ENCODE measurements at regions not wholly inside any gene's neighbourhood (a gene's known extent, or its start where the extent isn't known, plus 50 kb on each side); places are given as distances from the start of the nearest gene placed in this dataset.

DNA sequence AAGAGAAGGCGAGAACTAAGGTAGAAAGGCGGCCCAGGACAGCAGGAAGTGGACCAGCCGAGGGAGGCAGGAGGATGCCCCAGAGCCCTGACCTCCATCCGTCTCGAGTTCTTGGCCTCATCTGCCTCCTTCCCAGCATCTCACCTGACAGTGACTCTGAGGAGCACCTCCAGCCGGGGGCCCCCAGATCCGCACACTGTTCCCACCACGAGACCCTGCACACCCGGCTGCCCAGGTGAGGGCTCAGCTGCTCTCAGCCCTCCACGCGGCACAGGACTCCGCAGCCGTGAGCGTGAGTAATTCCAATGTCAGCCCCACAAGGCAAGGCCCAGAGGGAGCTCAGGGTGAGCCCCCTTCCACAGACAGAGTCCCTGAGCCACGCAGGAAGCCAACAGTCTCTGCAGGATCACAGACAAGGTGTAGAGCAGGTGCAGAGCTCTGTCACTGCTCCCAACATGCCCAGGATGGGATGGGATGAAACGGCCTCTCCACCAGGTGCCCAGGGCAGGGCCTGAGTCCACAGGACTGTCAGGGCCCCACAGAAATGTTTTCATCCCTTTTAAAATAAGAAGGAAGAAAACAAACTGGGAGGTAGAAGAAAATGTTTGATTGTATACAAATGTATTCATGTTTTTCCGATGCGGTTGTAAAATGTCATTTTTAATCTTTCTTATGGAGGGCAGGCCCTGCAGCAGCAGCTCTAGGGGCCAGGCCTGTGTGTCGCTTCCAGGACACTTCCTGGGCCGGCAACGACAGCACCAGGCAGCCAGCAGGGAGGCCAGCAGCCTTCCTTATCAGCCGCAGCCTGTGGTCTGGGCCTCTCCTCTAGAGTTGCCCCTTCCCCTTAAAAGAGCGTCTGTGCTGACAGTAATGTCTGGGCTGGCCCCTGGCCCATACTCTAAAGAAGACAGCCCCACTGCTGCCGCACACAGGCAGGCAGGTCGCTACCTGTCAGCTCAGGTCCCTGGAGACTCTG lies 66.9 kb downstream of the DLL1 start:
- no peak overlapping the region for H3K4me3 ChIP-seq
- no peaks in the 10 kb centered on the region for H3K9me2 ChIP-seq (ENCODE audit: insufficient read depth)
- in situ Hi-C loops (cut with MboI): no loop called here
- H3K27ac ChIP-seq: no peak overlapping the region
- no peak overlapping the region for H2AFZ ChIP-seq
- H3K27me3 ChIP-seq (replicated peaks; ENCODE audit: insufficient read depth): no peaks in the 10 kb centered on the region
- H3K79me2 ChIP-seq (ENCODE audit: insufficient read depth): no peaks in the 10 kb centered on the region
- no peak overlapping the region for H3K9ac ChIP-seq
- DNase-seq: no peak
- H3K36me3 ChIP-seq (ENCODE audit: low read depth): no peaks in the 10 kb centered on the region
- no peaks in the 10 kb centered on the region for H4K20me1 ChIP-seq (ENCODE audit: insufficient read depth)
- no peaks in the 10 kb centered on the region for H3K4me1 ChIP-seq (ENCODE audit: insufficient read depth)
- no peak overlapping the region for H3K4me2 ChIP-seq (ENCODE audit: unreplicated experiment)
- TF ChIP-seq EZH2 (IDR thresholded peaks at IDR 0.05; ENCODE audit: insufficient read depth, poor library complexity, severe bottlenecking) (no peak), EZH2phosphoT487 (IDR thresholded peaks at IDR 0.05; ENCODE audit: insufficient read depth, low read depth) (no peak)
- no peaks in the 10 kb centered on the region for H3K9me3 ChIP-seq (ENCODE audit: low read depth)
- H3F3A ChIP-seq (ENCODE audit: insufficient read depth): no peaks in the 10 kb centered on the region
- WGBS, 2 experiments (ENCODE audit: low coverage in 1 of 2, low lambda C conversion rate in 2 of 2, missing lambda C conversion rate in 2 of 2): 84 to 85% methylated on average over 25 of the region's 25 CpGs

DNA sequence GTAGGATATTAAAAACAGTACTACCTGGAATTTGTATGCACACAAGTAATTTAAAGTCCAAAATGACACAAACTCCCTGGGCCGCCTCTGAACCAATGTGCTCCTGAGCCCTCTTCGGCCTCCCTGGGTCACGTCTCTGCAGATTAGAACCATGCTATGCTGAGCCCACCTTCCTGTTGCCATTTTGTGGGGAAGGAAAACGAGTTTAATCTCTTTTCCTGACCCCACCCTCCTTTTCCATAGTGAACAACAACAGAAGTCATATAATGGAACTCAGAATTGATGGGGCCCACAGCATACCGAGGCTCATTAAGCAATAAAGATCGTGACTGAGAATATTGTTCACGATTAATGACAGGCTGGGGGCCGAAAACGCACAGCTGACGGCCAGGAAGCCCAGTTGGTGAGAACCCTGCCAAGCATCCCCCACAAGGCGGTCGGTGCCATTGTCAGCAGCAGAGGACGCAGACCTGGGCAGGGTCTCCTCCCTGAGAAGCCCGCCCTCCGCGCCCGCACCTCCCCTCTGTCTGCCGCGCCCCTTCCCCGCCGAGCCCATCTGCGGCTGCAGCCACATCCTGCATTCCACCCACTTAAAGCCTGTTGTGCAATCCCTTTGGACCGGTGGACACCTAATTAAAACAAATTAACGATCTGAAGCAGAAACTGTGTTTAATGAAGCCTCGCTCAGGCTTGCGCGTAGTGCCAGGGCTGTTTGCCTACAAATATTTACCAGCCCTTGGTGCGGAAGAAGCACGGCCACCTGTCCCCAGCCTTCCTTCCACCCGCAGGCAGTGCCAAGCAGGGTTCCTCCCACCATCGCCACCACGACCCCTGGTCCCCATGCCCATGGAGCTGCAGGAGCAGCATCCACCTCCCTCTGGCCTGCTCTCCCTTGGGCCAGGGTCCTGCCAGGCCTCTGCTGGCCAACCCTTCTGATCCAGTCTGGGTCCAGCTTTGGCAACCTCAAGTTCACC lies 68.1 kb downstream of the DLL1 start:
- H3K4me2 ChIP-seq (ENCODE audit: unreplicated experiment): no peak overlapping the region
- H4K20me1 ChIP-seq (ENCODE audit: insufficient read depth): no peaks in the 10 kb centered on the region
- no peaks in the 10 kb centered on the region for H3K9me3 ChIP-seq (ENCODE audit: low read depth)
- TF ChIP-seq EZH2 (IDR thresholded peaks at IDR 0.05; ENCODE audit: insufficient read depth, poor library complexity, severe bottlenecking): no peak
- no peak for TF ChIP-seq EZH2phosphoT487 (IDR thresholded peaks at IDR 0.05; ENCODE audit: insufficient read depth, low read depth)
- no peak overlapping the region for H2AFZ ChIP-seq
- in situ Hi-C loops (cut with MboI): no loop called here
- no peaks in the 10 kb centered on the region for H3K27me3 ChIP-seq (replicated peaks; ENCODE audit: insufficient read depth)
- H3K9me2 ChIP-seq (ENCODE audit: insufficient read depth): no peaks in the 10 kb centered on the region
- DNase-seq: no peak
- no peak overlapping the region for H3K27ac ChIP-seq
- H3K36me3 ChIP-seq (ENCODE audit: low read depth): no peaks in the 10 kb centered on the region
- no peaks in the 10 kb centered on the region for H3K79me2 ChIP-seq (ENCODE audit: insufficient read depth)
- H3K4me3 ChIP-seq: no peak overlapping the region
- H3F3A ChIP-seq (ENCODE audit: insufficient read depth): no peaks in the 10 kb centered on the region
- H3K4me1 ChIP-seq (ENCODE audit: insufficient read depth): no peaks in the 10 kb centered on the region
- WGBS, 2 experiments (ENCODE audit: low coverage in 1 of 2, low lambda C conversion rate in 2 of 2, missing lambda C conversion rate in 2 of 2): 72 to 75% methylated on average over 32 of the region's 32 CpGs
- no peak overlapping the region for H3K9ac ChIP-seq

DNA sequence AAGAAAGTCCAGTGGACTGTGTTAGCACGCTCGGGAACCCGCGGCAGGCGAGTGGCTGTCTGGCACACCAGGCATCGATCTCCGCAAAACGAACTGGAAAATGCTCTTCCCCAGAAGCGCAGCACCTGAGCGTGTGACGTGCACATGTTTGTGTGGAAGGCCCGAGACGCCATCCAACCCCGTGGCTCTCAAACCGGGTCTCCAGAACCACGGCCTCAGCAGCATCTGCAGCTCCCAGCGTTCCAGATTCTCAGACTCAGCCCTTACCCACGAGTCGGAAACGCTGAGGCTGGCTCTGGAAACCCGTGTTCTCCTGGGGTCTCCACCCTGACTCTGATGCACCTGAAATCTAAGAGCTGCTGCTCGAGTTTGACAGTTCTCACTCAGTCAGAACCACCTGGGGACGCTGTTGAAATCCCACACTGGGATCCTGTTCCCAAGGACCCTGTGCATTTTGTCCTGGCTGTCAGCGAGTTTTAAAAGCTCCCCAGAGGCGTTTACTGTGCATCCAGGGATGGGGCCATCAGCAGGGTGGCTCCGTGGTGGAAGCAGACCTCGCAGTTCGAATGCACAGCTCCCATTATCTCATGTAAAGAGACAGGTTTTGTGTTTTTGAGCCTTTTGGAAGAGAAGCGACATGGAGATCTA lies 69.0 kb downstream of the DLL1 start:
- no peak for TF ChIP-seq EZH2phosphoT487 (IDR thresholded peaks at IDR 0.05; ENCODE audit: insufficient read depth, low read depth)
- no peak for TF ChIP-seq EZH2 (IDR thresholded peaks at IDR 0.05; ENCODE audit: insufficient read depth, poor library complexity, severe bottlenecking)
- WGBS, 2 experiments (ENCODE audit: low coverage in 1 of 2, low lambda C conversion rate in 2 of 2, missing lambda C conversion rate in 2 of 2): 69 to 73% methylated on average over 29 of the region's 29 CpGs
- no peaks in the 10 kb centered on the region for H4K20me1 ChIP-seq (ENCODE audit: insufficient read depth)
- no peaks in the 10 kb centered on the region for H3K27me3 ChIP-seq (replicated peaks; ENCODE audit: insufficient read depth)
- H3K9me3 ChIP-seq (ENCODE audit: low read depth): no peaks in the 10 kb centered on the region
- no peaks in the 10 kb centered on the region for H3F3A ChIP-seq (ENCODE audit: insufficient read depth)
- no peaks in the 10 kb centered on the region for H3K9me2 ChIP-seq (ENCODE audit: insufficient read depth)
- H2AFZ ChIP-seq: no peak overlapping the region
- no peaks in the 10 kb centered on the region for H3K79me2 ChIP-seq (ENCODE audit: insufficient read depth)
- no peaks in the 10 kb centered on the region for H3K4me1 ChIP-seq (ENCODE audit: insufficient read depth)
- H3K4me3 ChIP-seq: no peak overlapping the region
- no peak overlapping the region for H3K9ac ChIP-seq
- no peaks in the 10 kb centered on the region for H3K36me3 ChIP-seq (ENCODE audit: low read depth)
- DNase-seq: no peak
- in situ Hi-C loops (cut with MboI): no loop called here
- no peak overlapping the region for H3K27ac ChIP-seq
- no peak overlapping the region for H3K4me2 ChIP-seq (ENCODE audit: unreplicated experiment)
